ENCODE measurements at regions not wholly inside any gene's neighbourhood (a gene's known extent, or its start where the extent isn't known, plus 50 kb on each side); places are given as distances from the start of the nearest gene placed in this dataset.
"Not testable (repeated sequence)": the region's sequence is repeated elsewhere in the genome, so short reads cannot be mapped to it uniquely, and the experiment has no call there.

DNA sequence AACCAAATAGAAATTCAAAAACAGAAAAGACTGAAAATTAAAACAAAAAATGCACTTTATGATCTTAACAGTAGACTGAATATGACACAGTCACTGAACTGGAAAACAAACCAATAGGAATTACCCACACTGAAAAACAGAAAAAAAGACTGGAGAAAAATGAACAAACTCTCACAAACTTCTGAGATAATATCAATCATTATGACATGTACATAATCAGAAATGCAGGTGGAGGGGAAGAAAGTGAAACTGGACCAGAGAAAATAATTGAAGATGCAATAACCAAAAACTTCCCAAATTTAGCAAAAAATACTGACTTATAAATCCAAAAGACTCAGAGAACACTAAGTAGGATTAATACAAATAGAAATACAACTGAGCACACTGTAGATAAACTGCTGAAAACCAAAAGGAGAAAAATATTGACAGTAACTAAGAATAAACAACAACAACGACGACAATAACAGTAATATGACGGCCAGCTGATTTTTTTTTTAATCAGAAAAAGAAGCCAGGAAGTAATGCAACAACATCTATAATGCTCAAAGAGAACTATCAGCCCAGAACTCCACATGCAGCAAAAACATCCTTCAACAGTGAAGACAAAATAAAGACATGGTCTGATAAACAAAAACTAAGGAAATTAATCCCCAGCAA is 108.1 kb downstream of the ZFAND4 start:
- H3K4me3 ChIP-seq (ENCODE audit: low read depth, low read length): no peak overlapping the region
- no peak for DNase-seq (ENCODE audit: low read depth)
- TF ChIP-seq, protein P1, sequence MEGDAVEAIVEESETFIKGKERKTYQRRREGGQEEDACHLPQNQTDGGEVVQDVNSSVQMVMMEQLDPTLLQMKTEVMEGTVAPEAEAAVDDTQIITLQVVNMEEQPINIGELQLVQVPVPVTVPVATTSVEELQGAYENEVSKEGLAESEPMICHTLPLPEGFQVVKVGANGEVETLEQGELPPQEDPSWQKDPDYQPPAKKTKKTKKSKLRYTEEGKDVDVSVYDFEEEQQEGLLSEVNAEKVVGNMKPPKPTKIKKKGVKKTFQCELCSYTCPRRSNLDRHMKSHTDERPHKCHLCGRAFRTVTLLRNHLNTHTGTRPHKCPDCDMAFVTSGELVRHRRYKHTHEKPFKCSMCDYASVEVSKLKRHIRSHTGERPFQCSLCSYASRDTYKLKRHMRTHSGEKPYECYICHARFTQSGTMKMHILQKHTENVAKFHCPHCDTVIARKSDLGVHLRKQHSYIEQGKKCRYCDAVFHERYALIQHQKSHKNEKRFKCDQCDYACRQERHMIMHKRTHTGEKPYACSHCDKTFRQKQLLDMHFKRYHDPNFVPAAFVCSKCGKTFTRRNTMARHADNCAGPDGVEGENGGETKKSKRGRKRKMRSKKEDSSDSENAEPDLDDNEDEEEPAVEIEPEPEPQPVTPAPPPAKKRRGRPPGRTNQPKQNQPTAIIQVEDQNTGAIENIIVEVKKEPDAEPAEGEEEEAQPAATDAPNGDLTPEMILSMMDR (IDR thresholded peaks at IDR 0.05; ENCODE audit: insufficient read depth, low read depth, low read length, missing control alignments): no peak

DNA sequence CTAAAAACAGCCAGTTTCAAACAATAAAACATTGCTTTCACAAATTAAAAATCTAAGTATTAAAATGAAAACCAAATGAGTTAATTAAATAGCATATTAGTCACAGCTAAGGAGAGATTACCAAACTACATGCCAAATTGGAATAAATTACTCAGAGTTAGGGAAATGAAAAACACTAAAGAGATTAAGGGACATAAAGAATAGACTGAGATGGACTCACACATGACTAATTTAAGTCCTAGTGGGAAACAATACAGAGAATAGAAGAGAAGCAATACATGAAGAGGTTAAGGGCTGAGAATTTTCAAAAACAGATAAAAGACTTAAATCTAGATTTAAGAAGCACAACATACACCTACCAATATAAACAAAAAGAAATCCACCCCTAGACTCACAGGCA is 110.6 kb downstream of the ZFAND4 start:
- TF ChIP-seq, protein P1 (IDR thresholded peaks at IDR 0.05; ENCODE audit: insufficient read depth, low read depth, low read length, missing control alignments): no peak
- DNase-seq (ENCODE audit: low read depth): no peak

DNA sequence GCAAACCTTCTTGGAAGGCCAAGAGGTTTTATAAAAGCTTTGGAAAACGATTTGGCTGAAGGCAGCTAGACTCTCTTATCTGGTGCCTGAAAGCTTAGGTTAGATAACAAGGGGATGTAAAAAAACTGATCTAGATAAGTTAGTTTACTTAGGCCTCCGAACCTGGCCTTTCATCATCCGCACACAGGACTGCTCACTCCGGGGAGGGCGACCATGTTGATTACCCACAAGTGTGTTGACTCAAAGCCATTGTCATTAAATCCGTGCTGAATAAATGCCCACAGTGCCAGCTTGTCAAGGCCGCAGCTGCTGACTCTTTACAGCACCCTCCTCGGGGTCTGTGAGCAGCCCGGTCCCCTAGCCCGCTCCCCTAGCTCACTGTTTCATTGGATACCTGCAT is 112.3 kb downstream of the ZFAND4 start:
- no peak for DNase-seq (ENCODE audit: low read depth)
- TF ChIP-seq, protein P1 (IDR thresholded peaks at IDR 0.05; ENCODE audit: insufficient read depth, low read depth, low read length, missing control alignments): no peak
- H3K4me3 ChIP-seq (ENCODE audit: low read depth, low read length): no peak overlapping the region

More for the DNA sequence above, 110.6 kb downstream of the ZFAND4 start:
- no peak overlapping the region for H3K4me3 ChIP-seq (ENCODE audit: low read depth, low read length)

DNA sequence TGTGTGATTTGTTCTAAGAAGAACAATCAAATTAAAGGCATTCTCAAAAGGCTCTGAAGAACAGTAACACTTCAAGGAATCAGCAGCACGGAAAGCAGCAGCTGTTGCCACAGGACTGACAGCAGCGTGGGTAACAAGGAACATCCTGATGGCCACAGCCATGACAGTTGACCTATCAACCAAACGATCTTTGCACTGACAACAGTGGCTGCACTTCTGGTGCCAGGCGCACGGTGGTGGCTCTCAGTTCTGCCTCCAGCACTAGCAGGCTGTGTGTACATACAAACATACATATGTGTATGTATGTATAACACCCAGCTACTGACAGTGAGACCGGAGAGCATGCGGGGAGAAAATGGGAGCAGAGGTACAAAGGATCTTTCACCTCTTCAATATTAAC is 114.1 kb downstream of the ZFAND4 start:
- no peak overlapping the region for H3K4me3 ChIP-seq (ENCODE audit: low read depth, low read length)
- TF ChIP-seq, protein P1 (IDR thresholded peaks at IDR 0.05; ENCODE audit: insufficient read depth, low read depth, low read length, missing control alignments): no peak
- no peak for DNase-seq (ENCODE audit: low read depth)

DNA sequence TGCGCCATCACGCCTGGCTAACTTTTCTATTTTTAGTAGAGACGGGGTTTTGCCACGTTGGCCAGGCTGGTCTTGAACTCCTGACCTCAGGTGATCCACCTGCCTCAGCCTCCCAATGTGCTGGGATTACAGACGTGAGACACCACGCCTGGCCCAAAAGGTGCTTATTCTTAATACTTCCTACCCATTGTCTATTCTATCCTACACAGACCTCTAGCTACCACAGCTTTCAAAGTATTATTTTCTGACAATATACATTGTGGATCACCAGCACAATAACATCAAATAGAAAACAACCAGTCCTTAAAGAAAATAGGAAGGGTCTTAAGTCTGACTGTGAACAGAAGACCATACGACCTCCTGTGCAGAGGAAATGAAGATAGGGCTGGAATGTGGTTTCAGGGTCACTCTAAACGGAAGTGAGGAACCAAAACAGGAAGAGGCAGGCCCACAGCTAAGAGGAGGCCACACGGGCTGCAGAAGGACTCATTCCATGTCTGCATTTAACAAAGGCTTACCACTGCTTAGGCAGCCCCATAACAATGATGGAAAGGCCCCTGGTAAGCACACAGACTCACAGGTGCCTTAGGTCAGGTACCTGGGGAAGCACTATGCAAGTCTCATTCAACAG is 115.2 kb downstream of the ZFAND4 start:
- H3K4me3 ChIP-seq (ENCODE audit: low read depth, low read length): no peak overlapping the region
- DNase-seq (ENCODE audit: low read depth): peak; percentile 49
- TF ChIP-seq, protein P1 (IDR thresholded peaks at IDR 0.05; ENCODE audit: insufficient read depth, low read depth, low read length, missing control alignments): no peak

DNA sequence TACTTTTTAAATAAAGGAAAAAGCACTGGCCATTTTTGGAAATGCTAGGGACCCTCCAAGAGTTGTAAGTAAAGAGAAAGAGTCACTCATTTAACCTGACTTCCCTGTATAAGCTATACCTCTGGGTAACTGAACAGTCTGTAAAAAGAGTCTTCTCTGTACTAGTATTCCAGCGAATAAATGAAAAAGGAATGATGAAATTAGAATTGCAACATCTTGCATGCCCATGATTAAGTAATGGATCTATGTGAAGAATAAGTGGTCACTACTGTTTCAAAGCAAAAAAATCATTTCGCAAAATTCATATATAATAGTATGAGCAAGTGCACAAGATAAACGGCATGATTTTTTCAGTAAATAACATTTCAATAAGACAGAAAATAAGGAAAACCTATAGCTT is 116.8 kb downstream of the ZFAND4 start:
- DNase-seq (ENCODE audit: low read depth): no peak
- TF ChIP-seq, protein P1 (IDR thresholded peaks at IDR 0.05; ENCODE audit: insufficient read depth, low read depth, low read length, missing control alignments): no peak

DNA sequence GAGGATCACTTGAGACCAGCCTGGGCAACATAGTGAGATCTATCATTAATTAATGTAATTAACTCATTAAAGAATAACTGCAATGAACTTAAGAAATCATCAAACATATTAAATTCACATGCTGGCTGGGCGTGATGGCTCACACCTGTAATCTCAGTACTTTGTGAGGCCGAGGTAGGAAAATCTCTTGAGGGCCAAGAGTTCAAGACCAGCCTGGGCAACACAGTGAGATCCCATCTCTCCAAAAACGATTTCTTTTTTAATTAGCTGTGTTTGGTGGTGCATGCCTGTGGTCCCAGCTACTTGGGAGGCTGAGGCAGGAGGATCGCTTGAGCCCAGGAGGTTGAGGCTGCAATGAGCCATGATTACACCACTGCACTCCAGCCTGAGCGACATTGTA is 117.2 kb downstream of the ZFAND4 start:
- H3K4me3 ChIP-seq (ENCODE audit: low read depth, low read length); DNase-seq (ENCODE audit: low read depth): not testable (repeated sequence)

More for the DNA sequence above, 116.8 kb downstream of the ZFAND4 start:
- no peak overlapping the region for H3K4me3 ChIP-seq (ENCODE audit: low read depth, low read length)
